ENCODE measurements at regions not wholly inside any gene's neighbourhood (a gene's known extent, or its start where the extent isn't known, plus 50 kb on each side); places are given as distances from the start of the nearest gene placed in this dataset.
"Not testable (repeated sequence)": the region's sequence is repeated elsewhere in the genome, so short reads cannot be mapped to it uniquely, and the experiment has no call there.

- no peaks in the 10 kb centered on the region for H3K9me3 Mint-ChIP-seq
- H3K4me1 Mint-ChIP-seq: peaks cover 8% of the 10 kb centered on the region
- no peak overlapping the region for H3K4me3 Mint-ChIP-seq
- no peak for DNase-seq (ENCODE audit: low spot score in 2 of 2, unreplicated experiment in 2 of 2)
- no peaks in the 10 kb centered on the region for H3K27me3 Mint-ChIP-seq (ENCODE audit: low read depth)
- no peaks in the 10 kb centered on the region for H3K36me3 Mint-ChIP-seq
- H3K27ac Mint-ChIP-seq: no peak overlapping the region
- TF ChIP-seq CTCF (IDR thresholded peaks at IDR 0.05; ENCODE audit: unreplicated experiment): no peak
Observed at GRCh38 chr10:30529373-30529998, 95.5 kb downstream of the MAP3K8 start.

DNA sequence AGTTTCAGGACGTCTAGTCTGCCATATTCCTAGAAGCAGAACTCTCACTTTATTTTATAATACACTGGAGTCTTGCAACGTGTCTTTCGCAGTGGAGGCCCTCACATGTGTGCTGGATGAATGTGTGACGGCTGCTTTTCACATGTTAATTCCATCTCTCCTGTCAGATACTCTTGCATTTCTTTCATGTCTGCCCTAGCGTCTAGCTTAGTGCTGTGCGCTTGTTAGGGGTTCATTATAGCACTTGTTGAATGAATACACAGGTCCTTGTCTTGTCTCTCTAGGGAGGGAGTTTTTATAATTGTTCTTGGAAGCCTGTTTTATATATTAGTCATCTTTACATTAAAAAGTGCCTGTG, 94.4 kb downstream of the MAP3K8 start:
- H3K4me1 Mint-ChIP-seq: peaks cover 8% of the 10 kb centered on the region
- no peaks in the 10 kb centered on the region for H3K9me3 Mint-ChIP-seq
- no peak for DNase-seq (ENCODE audit: low spot score in 2 of 2, unreplicated experiment in 2 of 2)
- TF ChIP-seq CTCF (IDR thresholded peaks at IDR 0.05; ENCODE audit: unreplicated experiment): no peak
- no peak overlapping the region for H3K27ac Mint-ChIP-seq
- no peaks in the 10 kb centered on the region for H3K36me3 Mint-ChIP-seq
- no peak overlapping the region for H3K4me3 Mint-ChIP-seq
- H3K27me3 Mint-ChIP-seq (ENCODE audit: low read depth): no peaks in the 10 kb centered on the region

DNA sequence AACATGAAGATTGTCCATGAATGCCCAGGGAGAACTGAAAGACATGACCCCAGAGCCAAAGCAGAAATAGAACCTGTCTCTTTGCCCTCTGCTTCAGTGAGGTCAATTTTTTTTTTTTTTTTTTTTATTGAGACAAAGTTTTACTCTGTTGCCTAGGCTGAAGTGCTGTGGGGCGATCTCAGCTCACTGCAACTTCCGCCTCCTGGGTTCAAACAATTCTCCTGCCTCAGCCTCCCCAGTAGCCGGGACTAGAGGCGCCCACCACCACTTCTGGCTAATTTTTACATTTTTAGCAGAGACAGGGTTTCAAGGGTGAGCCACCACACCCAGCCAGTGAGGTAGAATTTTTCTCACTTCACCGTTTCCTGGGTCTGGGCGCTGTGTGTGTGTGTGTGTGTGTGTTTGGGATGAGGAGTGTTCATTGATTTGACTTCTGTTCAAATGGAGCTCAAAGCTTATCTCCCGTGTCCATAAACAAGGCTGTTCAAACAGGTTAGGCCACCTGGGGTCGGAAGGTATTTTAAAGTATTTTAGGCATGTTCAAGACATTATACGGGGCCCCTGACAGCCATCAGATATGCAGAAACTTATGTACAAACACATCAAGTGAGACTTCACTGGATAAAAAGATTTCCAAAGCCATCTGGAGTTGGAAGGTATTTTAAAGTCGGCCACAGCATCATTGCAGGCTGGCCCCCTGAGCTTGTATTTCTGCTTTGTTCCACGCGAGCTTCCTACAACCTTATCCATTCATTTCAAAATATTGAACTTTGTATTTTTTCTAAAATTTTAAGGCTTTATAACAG, 93.8 kb downstream of the MAP3K8 start:
- Mint-ChIP-seq H3K4me1 (peaks cover 9% of the 10 kb centered on the region), H3K27me3 (ENCODE audit: low read depth) (no peaks in the 10 kb centered on the region), H3K9me3 (no peaks in the 10 kb centered on the region), H3K36me3 (no peaks in the 10 kb centered on the region), H3K4me3 (no peak overlapping the region), H3K27ac (peak overlapping the region; percentile 6)
- no peak for DNase-seq (ENCODE audit: low spot score in 2 of 2, unreplicated experiment in 2 of 2)
- no peak for TF ChIP-seq CTCF (IDR thresholded peaks at IDR 0.05; ENCODE audit: unreplicated experiment)

GRCh38 chr10:30522661-30523078, 88.7 kb downstream of the MAP3K8 start:
- H3K4me3 Mint-ChIP-seq; H3K27ac Mint-ChIP-seq; H3K36me3 Mint-ChIP-seq; H3K4me1 Mint-ChIP-seq; H3K27me3 Mint-ChIP-seq (ENCODE audit: low read depth); DNase-seq (ENCODE audit: low spot score in 2 of 2, unreplicated experiment in 2 of 2): not testable (repeated sequence)
- H3K9me3 Mint-ChIP-seq: peaks cover 19% of the 10 kb centered on the region

DNA sequence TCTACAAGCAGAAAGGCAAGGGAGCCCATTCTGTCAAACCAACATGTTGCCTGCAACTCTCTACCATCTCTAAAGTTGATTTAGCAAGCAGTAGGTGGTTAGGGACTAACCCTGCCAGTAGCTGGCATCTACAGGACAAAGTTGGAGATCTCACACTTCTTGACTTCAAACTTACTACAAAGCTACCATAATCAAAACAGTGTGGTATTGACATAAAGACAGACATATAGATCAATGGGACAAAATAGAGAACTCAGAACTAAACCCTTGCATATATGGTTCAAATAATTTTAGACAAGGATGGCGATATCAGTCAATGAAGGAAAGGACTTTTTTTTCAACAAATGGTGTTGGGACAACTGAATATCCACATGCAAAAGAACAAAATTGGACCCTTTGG, 84.9 kb downstream of the MAP3K8 start:
- no peak for TF ChIP-seq CTCF (IDR thresholded peaks at IDR 0.05; ENCODE audit: unreplicated experiment)
- Mint-ChIP-seq H3K9me3 (peaks cover 19% of the 10 kb centered on the region), H3K27me3 (ENCODE audit: low read depth) (no peaks in the 10 kb centered on the region), H3K4me3 (no peak overlapping the region), H3K27ac (no peak overlapping the region), H3K36me3 (peaks cover 2% of the 10 kb centered on the region), H3K4me1 (peaks cover 3% of the 10 kb centered on the region)
- DNase-seq (ENCODE audit: low spot score in 2 of 2, unreplicated experiment in 2 of 2): no peak

All from mesothelial cell of epicardium (in vitro differentiated cells).